Adipose tissue (tissue), 3 donors: ENCODE measurements at regions not wholly inside any gene's neighbourhood (a gene's known extent, or its start where the extent isn't known, plus 50 kb on each side); places are given as distances from the start of the nearest gene placed in this dataset.

Experiments used
- H3K27ac ChIP-seq: one replicate; pipeline ENCODE4 v1.5.1; 2013; ENCODE audit warnings: low read depth, low read length
- WGBS, 3 donors: extraction: QIAGEN DNeasy Blood & Tissue Kit; methylation state at CpG; one replicate each; pipeline ENCODE4 v1.1.7; 2013; 5-methylcytosine and 5-hydroxymethylcytosine counted together
- donor health status: healthy with polysubstance abuse.
- donor health status: Bipolar disorder and iron deficiency.
- donor health status: healthy.

DNA sequence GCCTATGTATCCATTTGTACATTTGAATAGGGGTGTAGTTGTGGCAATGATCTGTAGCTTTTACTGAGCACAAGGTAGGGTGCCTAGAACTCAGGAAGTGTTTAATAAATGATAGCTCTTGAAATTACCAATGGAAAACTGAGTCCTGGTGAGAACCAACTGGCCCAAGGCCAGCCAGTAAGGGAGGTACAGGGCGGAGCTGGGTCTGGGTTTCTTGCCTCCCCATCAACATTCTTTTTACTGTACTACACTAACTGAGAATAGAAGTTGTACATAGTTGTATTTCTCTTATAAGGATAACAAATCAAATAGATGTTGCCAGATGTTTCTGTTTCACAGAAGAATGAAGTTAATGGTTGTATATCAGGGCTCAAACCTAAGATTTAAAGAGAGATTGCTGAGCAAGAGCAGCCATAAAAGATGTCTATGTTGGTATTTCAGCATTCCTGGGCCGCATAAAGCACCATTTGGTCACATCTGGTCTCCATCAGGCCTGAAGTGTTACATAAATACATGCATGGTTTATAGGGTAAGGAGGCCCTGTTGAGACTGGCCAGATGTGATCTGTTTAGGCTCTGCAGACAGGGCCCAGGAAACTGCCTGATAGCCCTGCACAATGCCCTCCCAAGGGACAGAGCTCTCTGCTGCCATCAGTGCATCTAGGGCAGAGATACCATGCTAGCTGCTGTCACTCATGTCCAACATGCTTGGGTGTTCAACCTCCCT lies 210.5 kb downstream of the NXNL2 start:
- WGBS, 3 donors: 74 to 79% (median 76%) methylated on average over 2 of the region's 2 CpGs
- H3K27ac ChIP-seq: no peak overlapping the region

DNA sequence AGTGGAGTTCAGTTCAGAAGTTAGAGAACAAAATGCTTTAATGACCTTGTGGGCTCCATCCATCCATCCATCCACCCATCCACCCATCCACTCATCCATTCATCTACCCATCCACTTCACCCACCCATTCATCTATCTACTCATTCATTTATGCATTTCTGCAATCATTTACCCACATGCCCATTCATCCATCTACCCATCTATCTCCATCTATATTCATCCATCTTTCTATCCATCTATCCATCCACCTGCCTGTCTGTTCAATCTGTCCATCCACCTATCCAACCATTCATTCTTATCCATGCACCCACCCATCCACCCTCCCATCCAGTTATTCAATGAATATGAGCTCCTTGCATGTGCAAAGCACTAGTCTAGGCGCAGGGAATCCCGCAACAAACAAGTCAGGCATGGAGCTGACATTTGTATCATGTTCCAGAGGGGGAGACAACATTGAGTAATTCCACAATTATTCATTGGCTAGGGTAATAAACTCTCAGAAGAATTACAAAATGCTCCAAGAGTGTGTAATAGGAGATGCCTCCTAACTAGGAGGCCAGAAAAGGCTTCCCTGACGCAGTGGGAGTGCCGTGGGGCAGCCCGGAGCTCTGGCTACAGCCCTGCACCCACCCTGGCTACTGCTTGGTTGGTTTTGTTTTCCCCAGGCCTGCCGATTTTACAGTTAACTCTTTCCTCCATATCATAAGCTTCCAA lies 211.2 kb downstream of the NXNL2 start:
- H3K27ac ChIP-seq: no peak overlapping the region
- 48 to 64% (median 51%) methylated on average over 6 of the region's 6 CpGs for WGBS, 3 donors

DNA sequence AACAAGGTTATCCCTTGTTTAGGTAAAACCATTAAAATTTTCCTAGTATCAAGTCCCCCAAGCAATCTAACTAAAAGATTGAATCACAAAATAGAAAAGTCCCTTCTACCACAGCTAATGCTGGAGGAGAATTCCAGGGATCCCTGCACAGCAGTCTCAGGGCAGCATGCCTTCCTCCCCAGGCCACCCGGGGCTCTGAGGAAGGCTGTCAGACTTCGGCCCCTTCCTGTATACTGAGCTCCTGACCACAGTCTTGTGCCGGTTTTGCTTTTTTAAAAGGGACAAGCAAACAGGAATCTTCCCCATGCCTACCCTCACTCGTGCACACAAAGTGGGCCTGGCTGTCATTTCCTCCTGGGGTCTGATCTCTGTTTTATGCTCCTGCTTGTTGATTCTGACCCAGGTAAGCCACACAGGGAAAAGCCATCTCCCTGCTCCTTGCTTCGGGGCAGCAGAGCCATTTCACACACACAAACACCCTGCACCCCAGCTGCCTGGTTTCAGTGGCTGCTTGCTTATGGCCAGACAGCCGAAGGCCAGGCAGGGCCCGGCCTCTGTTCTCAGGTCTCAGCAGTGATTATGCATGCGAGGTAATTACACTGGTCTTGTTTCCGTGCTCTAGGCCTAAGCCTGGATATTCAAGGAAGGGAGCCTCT lies 211.9 kb downstream of the NXNL2 start:
- WGBS, 3 donors: 56 to 83% (median 58%) methylated on average over 9 of the region's 9 CpGs
- H3K27ac ChIP-seq: peak overlapping the region; percentile 64

DNA sequence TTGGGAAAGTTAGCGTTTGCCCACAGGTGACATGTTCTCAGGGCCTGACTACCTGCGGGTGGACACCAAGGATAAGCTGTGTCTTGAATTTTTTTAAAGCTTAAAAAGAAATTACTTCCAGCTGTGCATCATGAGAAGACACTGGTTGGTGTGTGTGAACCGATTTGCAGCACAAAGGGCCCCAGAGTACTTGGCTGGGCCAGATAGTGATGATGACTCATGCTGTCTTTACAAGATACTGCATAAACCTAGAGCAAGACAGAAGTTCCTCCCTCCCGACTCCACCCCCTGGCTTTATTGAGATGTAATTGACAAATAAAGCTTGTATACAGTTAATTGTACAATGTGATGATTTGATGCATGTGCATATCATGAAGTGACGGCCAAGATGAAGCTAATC lies 212.8 kb downstream of the NXNL2 start:
- 50 to 60% (median 58%) methylated on average over 5 of the region's 5 CpGs for WGBS, 3 donors
- H3K27ac ChIP-seq: no peak overlapping the region

DNA sequence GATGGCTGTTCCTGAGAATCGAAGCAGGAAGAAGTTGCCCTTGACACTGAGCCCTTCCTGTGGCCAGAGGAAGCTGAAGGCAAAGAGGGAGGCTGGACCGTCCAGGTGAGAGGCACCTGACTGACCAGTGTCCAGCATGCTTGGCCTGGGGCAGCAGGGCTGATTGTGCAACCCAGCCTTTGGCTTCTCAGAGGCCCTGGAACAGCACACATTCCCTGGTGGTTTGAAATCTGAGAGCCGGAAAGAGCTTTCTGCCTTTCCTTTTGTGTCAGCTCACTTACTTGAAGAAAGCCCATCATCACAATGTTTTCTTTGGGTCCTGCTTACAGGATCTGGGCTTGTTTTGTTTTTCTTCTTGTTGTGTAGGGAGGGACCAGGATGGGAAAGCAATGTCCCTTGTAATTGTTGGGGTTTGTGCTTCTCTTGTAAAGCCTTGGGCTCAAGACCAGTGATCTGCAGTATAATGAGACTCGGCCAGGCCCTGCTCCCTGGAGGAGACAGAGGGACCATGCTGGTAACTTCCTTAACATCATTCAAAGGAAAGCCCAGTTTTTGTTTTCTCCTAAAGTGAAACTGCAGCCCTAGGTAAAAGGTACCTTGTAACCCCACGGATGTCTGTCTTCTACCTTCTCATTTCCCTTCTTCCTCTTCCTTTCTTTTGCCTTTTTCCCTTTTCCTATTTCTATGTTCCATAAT lies 213.7 kb downstream of the NXNL2 start:
- WGBS, 3 donors: 57 to 78% (median 68%) methylated on average over 5 of the region's 5 CpGs
- H3K27ac ChIP-seq: no peak overlapping the region

DNA sequence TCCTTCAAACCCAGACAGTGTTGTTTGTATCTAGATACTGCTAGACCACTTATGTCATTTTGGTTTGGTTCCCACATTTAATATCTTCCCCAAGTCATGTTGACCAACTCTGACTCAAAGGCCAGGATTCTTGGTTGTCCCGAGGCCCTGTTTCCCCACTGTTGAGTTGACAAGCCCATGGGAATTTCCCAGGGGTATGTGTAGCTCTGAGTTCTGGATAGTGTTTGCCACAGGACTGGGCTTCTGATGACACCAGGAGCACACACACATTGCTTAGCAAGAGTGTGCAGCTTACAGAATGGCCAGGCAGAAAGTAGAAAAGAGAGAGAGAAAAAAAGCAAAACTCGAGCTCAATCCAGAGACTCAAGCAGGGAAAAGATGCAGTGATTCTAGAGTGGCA lies 214.4 kb downstream of the NXNL2 start:
- H3K27ac ChIP-seq: no peak overlapping the region
- WGBS, 3 donors: 55 to 79% (median 72%) methylated on average over 2 of the region's 2 CpGs

DNA sequence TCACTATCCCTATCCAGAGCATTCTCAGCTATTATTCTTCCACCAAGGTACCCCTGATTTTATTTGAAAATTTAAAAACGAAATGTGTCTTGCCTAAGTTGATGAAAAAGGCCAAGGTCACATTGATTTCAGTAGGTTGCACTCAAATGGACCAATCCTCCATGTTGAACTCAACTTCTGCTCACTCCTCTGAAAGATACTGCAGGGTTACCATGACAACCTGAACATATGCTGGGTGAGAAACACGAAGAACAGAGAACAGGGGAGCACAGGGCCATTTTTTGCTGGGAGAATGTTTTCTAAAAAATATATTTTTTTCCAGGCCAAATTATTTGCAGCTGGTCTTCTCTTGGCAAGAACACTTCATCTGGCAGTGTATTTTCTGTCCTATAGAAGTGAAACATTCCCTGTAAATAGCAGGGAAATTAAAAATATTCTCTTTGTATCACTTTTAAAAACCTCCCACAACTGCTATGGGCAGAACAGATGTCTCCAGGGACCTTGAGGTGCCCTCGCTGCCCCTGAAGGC lies 215.9 kb downstream of the NXNL2 start:
- no peak overlapping the region for H3K27ac ChIP-seq
- 68 to 75% (median 75%) methylated on average over 3 of the region's 3 CpGs for WGBS, 3 donors

DNA sequence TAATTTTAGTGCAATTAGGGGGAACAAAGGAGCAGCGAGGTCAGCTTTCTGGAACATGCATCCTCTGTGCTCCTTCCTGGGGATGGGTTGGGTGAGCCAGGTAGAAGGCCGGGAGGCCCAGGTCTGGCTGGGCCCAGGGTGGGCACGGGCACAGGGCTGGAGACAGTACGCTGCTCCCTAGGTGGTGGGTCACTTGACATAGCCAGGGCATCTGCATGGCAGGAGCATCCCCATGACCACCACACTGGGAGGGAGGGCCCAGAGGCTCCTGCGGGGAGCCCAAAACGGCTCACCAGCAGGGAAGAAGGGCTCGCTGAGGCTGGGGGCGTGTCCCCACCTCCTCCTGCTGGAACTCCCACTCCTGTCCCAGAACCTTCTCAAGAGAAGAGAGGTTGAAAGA lies 216.8 kb downstream of the NXNL2 start:
- WGBS, 3 donors: 80 to 94% (median 90%) methylated on average over 8 of the region's 8 CpGs
- H3K27ac ChIP-seq: no peak overlapping the region

DNA sequence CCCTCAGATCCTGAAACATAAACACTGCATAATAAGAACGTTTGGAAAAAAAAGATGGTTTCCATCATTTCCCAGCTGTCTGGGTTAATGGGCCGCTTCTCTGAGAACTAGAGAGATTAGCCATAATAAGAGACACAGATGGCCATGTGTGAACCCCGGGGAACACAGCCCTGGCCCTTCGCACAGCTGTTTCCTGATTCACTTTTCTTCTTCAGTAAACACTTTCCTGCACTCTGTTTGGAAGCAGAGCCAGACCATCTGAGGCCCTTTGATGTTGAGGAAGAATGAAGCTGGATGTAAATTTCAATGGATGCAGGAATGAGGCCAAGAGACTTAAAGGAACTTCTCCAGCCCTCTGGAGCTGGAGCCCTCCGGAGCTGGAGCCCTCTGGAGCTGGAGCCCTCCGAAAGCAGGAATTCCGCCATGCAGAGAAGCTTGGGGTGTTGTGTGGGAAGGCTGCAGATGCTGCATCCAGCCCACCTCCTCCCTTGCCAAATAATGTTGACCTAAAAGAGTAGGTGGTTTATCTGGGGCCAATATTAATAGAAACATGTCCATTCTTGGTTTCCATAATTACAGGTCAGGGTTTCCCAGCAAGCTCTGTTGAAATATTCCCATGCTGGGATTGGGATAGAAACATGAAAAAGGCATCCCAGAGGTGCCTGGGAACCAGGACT lies 218.9 kb downstream of the NXNL2 start:
- H3K27ac ChIP-seq: no peak overlapping the region
- 42 to 46% (median 43%) methylated on average over 7 of the region's 7 CpGs for WGBS, 3 donors

DNA sequence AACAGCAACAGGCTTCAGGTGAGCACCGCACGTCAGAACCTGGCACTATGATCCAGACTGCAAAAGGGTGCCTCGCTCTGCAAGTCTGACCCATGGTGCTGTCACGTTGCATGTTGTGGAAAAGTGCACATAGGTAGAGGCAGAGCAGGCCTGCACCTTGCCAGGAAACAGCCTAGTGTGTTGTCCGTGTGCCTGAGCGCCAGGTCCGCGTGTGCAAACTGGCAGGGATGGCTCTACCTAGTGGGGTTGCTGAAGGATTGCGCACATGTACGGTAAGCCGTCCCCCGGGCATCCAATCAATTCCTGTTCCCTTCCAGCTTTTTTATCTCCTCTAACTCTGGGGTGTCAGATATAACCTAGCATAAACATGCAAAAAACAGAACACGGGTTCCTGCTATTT lies 219.5 kb downstream of the NXNL2 start:
- WGBS, 3 donors: 87 to 94% (median 90%) methylated on average over 13 of the region's 13 CpGs
- no peak overlapping the region for H3K27ac ChIP-seq

DNA sequence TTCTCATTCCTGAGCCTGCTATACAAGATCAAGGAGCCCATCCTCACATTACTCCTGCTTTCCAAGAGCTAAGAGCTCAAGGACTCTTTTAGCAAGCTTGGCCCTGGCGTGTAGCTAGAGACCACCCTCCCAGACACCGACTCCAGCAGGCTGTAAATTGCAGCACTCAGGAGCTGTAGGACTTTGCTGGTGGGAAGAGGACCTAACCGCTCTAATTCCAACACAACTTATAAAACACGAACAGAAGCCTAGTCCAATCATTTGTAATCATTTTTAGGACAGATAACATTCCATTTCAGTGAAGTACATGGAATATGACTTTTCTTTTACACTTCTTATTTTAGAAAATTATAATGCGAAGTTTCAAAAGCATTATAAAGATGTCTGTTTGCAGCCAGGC lies 219.9 kb downstream of the NXNL2 start:
- H3K27ac ChIP-seq: no peak overlapping the region

DNA sequence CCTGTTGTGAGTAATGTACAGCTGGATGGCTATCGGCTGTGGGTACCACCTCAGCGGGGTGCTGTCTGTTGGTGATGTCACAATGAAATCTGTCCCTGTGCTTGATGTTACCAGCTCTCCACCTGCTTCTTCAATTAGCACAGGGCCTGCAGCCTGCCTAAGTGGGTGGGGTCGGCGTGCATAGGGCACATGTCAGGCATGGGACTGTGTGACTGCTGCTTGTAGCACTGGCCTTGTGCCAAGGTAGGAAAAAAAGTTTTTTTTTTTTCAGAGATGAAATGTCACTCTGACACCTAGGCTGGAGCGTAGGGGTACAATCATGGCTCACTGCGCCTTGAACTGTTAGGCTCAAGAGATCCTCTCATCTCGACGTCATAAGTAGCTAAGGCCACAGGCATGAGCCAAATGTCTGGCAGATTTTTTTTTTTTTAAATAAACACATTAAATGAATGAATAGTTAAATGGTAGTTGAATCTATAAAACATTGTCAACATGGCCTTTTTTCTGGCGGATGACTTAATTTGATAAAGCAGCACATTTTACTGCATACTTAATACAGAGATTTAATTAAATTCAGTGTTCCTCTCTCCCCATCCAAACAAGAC lies 222.5 kb downstream of the NXNL2 start:
- 79 to 90% (median 87%) methylated on average over 9 of the region's 9 CpGs for WGBS, 3 donors
- H3K27ac ChIP-seq: no peak overlapping the region

More for the DNA sequence above, 219.9 kb downstream of the NXNL2 start:
- 70 to 79% (median 73%) methylated on average over 5 of the region's 5 CpGs for WGBS, 3 donors

DNA sequence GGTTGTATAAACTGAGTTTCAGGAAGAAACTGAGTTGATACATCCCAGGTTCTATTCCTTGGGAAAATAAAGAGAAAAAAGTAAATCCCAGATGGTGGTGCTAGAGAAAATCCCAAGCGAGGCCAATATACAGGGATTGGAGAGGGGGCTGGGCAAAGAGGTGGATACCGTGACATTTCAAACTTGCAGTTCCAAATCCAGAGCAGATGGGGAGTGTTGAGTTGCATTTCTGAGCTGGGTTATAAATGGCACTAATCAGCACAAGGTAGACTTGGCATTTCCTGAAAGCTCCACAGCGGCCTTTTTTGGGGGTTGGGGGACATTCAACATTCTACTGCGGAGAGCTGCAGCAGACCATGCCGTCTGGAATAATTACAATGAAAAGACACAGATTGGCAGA lies 224.4 kb downstream of the NXNL2 start:
- no peak overlapping the region for H3K27ac ChIP-seq
- WGBS, 3 donors: 82 to 85% (median 84%) methylated on average over 5 of the region's 5 CpGs

DNA sequence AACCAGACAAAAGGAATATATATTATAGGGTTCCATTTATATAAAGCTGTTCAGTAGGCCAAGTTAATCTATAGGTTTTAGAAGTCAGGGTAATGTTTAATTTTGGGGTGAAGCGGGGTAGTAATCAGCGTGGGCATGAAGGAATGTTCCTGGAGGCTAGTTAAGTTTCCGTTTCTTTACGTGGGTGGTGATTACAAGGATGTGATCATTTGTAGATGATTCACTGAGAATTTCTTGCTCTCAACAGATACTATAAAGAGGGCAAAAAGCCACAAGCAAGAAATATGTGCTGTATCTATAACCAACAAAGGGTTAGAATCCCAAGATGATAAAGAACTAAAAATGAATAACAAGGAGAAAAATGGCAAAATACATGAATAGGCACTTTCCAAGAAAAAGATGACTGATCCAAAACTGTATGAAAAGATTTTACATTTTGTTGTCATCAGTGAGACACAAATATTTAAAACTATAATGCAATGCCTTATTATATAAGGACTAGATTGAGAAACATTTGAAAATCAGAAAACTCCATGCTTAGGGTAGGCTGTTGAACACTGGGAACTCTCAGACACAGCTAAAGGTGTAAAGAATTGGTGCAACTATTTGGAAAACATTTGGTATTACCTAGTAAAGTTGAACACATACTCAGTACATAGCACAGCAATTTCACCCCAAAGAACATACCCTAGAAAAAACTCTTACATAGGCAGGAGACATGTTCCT lies 224.3 kb upstream of the S1PR3 start:
- H3K27ac ChIP-seq: no peak overlapping the region
- 60 to 69% (median 63%) methylated on average over 4 of the region's 4 CpGs for WGBS, 3 donors

DNA sequence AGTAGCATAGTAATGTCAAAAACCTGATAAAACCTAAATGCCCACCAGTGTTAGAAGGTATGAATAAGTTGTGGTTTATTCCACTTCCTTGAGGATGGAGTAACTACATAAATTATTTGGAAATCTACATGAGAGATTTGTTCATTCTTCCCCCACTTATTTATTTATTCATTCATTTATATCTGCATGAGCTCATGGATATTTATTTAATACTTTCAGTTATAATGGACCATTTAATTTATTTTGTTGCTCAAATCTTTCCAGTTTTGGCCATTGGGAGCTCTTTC lies 223.8 kb upstream of the S1PR3 start:
- H3K27ac ChIP-seq: no peak overlapping the region

DNA sequence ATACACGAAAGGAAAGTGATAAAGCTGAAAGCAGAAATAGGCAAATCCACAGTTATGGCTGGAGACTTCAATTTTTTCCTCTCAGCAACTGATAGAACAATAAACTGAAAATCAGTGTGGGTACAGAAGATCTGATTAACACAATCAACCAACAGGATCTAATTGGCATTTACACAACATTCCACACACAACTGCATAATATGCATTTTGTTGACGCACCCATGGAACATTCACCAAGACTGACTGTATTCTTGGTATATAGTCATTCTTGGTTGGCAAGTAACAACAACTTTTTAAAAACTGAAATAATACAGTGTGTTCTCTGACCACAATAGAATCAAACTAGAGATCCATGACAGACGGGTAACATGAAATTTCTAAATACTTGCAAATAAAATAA lies 218.7 kb upstream of the S1PR3 start:
- no peak overlapping the region for H3K27ac ChIP-seq
- 72 to 86% (median 78%) methylated on average over 3 of the region's 3 CpGs for WGBS, 3 donors

DNA sequence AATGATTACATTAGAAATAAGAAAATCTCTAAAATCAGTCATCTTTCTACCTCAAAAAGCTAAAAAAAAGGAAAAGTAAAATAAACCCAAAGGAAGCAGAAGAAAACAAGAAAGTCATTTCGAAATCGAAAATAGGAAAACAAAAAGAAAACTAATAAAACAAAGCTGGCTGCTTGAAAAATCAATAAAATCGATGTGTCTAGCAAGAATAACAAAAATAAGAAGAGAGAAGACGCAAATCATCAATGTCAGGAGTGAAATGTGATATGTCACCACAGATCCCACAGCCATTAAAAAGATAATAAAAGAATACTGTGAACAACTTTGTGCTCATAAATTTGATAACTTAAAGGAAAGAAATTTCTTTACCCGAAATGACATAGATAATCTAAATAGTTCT lies 218.1 kb upstream of the S1PR3 start:
- no peak overlapping the region for H3K27ac ChIP-seq
- 64 to 90% (median 89%) methylated on average over 5 of the region's 5 CpGs for WGBS, 3 donors
